GM12872 (cell line): ENCODE measurements at regions not wholly inside any gene's neighbourhood (a gene's known extent, or its start where the extent isn't known, plus 50 kb on each side); places are given as distances from the start of the nearest gene placed in this dataset.

Experiments used
- TF ChIP-seq, protein P1 (sequence below): IDR thresholded peaks from 3 replicates; pipeline ENCODE4 v1.5.1; 2011; ENCODE audit warnings: low read depth, mild to moderate bottlenecking, low read length, moderate library complexity; ENCODE audit not compliant: insufficient read depth

DNA sequence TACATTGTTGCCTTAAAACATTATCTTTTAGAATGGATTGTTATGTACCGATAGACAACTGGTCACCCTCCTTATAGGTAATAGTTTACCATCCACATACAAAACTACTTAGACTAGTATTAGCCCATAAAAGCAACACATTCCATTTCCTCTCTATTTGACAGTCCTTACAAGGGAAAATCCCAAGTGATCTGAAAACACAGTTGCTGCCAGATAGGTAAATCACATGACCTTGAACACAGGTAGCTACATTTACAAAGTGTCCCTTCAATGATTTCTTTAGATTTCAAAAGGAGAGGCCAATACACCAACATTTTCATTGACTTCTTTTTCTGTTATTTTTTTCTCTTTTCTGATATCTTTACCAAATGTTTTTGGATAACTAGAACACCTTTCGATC is 102.9 kb upstream of the SMYD2 start:
- TF ChIP-seq, protein P1, sequence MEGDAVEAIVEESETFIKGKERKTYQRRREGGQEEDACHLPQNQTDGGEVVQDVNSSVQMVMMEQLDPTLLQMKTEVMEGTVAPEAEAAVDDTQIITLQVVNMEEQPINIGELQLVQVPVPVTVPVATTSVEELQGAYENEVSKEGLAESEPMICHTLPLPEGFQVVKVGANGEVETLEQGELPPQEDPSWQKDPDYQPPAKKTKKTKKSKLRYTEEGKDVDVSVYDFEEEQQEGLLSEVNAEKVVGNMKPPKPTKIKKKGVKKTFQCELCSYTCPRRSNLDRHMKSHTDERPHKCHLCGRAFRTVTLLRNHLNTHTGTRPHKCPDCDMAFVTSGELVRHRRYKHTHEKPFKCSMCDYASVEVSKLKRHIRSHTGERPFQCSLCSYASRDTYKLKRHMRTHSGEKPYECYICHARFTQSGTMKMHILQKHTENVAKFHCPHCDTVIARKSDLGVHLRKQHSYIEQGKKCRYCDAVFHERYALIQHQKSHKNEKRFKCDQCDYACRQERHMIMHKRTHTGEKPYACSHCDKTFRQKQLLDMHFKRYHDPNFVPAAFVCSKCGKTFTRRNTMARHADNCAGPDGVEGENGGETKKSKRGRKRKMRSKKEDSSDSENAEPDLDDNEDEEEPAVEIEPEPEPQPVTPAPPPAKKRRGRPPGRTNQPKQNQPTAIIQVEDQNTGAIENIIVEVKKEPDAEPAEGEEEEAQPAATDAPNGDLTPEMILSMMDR, result no peak

DNA sequence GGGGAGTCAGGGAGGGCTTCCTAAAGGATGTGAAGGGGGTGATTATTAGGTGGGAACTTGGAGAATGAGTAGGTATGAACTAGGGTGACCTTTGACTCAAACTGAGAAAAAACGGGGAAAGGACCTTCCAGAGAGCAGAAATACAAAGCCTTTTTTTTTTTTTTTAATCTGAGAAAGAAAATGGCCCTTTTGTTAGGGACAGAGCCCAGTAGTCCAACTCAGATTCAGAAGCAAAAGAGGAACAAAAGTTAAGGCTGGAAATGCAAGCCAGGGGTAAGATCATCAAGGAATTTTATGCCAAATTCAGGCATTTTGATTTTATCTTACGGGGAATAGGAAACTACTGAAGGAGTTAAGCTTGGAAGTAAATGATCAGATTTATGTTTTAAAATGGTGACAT is 96.0 kb upstream of the SMYD2 start:
- TF ChIP-seq, protein P1, result no peak

DNA sequence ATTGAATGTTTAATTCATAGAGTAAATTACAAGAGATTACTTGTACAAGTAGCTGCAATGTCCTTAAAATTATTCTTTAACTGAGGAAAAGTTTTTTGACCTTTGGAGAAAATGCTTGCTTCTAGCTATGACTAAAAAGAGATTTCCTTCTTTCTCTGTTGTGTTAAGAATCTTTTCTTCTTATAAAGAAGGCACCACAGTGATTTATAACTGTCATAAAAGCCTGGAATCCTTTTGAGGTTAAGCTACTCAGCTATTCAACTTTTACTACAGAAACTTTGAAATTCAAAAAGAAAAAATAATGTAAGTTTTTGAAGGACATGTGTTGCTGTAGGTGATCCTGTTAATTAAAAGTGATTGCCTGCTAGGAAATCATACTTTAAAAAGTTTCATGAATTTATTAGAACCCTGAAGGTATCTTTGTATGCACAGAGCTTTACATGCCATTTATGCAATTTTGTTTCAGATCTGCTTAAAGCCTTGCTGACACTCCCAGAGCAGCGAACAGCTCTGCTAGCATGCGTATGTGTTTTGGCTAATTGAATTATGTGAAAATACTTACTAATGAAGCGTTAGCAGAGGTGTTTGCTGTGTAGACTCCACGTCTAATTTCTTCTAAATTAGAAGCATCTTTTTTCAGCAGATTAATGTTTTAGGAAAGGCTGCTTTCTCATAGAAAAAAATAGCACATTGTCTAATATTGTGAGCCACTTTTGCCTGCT is 94.7 kb upstream of the SMYD2 start:
- TF ChIP-seq, protein P1, result no peak

- TF ChIP-seq, protein P1, result no peak
These were observed 93.6 kb upstream of the SMYD2 start for GRCh38 chr1:214187121-214187900.

- TF ChIP-seq, protein P1, result no peak
These were observed 93.0 kb upstream of the SMYD2 start for GRCh38 chr1:214187933-214188332.

GRCh38 chr1:214188835-214189234 is 92.1 kb upstream of the SMYD2 start:
- TF ChIP-seq, protein P1, result no peak

- TF ChIP-seq, protein P1, result no peak
These were observed 87.9 kb upstream of the SMYD2 start for GRCh38 chr1:214192825-214193643.
